AG09309 (cell line): ENCODE measurements at regions not wholly inside any gene's neighbourhood (a gene's known extent, or its start where the extent isn't known, plus 50 kb on each side); places are given as distances from the start of the nearest gene placed in this dataset.

Source experiments
- DNase-seq: peaks from one replicate; pipeline ENCODE4 v3.0.0-alpha.2; 2010; ENCODE audit warnings: low read depth
- H3K4me3 ChIP-seq: 2 replicates; pipeline ENCODE4 v1.5.1; 2011; ENCODE audit warnings: mild to moderate bottlenecking, low read depth, low read length, moderate library complexity; ENCODE audit not compliant: control insufficient read depth
- TF ChIP-seq, protein P1 (sequence below): IDR thresholded peaks from 2 replicates; pipeline ENCODE4 v1.5.1; 2011; ENCODE audit warnings: mild to moderate bottlenecking, low read depth, low read length, inconsistent platforms; ENCODE audit not compliant: insufficient read depth, control insufficient read depth; ENCODE audit errors: missing control alignments

DNA sequence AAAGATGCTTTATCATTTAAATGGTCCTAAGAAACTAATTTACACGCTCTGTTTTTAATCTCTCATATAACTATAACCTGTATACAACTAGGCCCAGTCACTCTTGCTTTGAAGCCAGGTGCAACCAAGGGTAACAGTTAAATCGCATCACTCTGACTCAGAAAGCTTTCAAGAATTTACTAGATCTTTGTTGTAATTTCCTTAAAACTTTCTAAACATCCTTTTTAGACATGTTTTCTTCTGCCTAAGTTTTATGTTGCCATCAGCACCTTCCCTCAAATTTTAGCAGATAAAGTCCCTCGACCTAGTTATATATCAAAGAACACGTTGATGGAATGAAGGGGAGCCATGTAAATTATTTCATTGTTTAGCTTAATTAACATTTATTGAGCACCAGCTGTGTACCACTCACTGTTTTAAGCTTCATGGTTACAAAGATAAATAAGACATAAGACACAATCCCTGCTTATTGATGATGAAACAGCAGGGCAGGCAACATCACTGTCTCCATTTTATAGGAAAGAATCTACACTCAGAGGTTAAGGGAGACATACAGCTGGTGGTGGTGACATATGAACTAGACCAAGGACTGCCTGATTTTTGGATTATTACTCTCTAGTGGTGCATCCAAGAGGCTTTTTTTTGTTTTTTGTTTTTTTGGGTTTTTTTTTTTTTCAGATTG, 101.0 kb downstream of the CD200R1L start:
- TF ChIP-seq, protein P1, sequence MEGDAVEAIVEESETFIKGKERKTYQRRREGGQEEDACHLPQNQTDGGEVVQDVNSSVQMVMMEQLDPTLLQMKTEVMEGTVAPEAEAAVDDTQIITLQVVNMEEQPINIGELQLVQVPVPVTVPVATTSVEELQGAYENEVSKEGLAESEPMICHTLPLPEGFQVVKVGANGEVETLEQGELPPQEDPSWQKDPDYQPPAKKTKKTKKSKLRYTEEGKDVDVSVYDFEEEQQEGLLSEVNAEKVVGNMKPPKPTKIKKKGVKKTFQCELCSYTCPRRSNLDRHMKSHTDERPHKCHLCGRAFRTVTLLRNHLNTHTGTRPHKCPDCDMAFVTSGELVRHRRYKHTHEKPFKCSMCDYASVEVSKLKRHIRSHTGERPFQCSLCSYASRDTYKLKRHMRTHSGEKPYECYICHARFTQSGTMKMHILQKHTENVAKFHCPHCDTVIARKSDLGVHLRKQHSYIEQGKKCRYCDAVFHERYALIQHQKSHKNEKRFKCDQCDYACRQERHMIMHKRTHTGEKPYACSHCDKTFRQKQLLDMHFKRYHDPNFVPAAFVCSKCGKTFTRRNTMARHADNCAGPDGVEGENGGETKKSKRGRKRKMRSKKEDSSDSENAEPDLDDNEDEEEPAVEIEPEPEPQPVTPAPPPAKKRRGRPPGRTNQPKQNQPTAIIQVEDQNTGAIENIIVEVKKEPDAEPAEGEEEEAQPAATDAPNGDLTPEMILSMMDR, result no peak
- no peak overlapping the region for H3K4me3 ChIP-seq
- DNase-seq, result no peak

DNA sequence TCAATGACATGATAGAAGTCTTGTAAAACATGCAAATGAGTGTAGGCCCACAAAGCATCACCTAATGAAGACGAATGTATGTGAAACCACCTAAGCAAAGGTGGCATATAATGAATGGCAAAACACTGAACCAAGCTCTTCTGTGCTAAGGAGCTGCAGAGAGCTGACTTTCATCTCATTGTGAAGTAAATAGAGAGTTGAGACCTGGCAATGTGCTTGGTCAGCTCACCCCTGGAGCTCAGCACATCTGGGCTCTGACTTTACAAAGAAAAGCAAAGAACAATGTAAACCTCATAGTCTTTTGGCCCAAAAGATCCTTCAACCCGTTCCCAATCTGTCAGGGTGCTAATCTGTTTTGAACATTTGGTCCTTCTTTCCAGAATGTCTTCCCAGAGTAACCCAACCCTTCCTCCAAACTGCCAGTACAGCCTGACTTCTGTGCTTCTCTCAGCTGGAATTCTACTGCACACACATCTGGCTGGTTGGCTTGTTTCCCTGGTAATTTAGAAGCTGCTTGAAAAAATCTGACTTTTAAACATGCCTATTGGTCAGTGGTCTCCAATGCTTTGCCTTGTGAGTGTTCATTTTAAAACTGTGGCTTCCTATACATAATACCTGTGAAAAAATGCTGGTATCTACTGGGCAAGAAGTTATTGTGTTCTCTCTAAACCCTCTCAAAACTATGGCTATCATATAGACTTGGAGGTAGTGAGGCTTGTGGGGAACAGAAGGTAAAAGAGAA, 101.7 kb downstream of the CD200R1L start:
- DNase-seq, result no peak
- H3K4me3 ChIP-seq, result no peak overlapping the region
- TF ChIP-seq, protein P1, result no peak

DNA sequence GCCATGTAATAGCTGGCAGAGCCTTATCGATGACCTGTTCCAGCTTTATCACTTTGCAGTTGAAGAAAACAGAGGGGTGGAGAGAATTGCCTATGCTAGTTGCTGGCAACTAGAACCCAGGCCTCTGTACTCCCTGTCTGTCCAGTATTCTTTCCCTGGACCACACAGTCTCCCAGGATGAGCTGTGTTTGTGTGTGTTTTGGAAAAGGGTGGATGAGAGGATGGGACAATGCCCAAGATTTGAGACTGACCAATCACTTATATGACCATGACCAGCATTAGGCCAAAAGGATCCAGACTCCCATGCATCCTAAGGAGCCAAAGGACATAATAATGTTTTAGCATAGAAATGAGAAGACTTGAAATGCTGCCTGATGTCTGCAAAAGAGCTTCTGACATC, 102.6 kb downstream of the CD200R1L start:
- H3K4me3 ChIP-seq, result no peak overlapping the region
- no peak for DNase-seq
- TF ChIP-seq, protein P1, result no peak

DNA sequence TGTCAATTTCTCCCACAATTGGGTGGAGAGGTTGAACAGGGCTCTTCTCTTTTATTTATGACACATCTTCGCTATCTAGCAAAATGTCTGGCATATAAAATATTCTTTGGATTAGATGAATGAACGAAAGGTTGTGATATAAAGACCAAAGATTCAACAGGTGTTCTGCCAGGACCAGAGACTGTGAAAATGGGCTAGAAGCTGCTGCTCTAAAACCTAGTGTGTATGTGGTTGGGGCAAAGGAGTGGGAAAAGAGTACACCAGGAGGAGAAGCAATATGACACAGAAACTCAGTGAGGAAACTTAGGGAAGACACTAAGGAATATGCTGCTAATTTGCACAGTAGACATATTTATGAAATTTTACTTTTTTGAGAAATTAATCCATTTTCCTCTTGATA, 102.0 kb upstream of the CCDC80 start:
- TF ChIP-seq, protein P1, result no peak
- DNase-seq, result no peak
- no peak overlapping the region for H3K4me3 ChIP-seq

DNA sequence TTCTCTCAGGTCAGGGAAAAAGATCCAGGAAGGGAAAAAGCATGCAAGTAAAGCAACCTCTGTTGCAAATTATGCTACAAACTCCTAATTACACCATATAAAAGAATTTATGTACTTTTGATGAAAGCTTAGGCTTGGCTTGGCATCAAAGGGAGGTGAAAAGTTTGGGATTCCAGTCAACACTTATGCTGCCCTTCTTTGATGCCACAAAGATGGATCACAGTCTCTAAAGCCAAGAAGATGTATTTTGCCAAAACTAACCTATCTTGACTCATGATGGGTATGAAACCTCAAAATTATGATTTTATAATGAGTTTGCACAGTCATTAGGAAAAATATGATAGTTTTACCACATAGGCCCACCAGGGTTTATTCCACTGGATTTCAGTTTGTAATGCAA, 101.0 kb upstream of the CCDC80 start:
- TF ChIP-seq, protein P1, result no peak
- DNase-seq, result no peak
- H3K4me3 ChIP-seq, result no peak overlapping the region

DNA sequence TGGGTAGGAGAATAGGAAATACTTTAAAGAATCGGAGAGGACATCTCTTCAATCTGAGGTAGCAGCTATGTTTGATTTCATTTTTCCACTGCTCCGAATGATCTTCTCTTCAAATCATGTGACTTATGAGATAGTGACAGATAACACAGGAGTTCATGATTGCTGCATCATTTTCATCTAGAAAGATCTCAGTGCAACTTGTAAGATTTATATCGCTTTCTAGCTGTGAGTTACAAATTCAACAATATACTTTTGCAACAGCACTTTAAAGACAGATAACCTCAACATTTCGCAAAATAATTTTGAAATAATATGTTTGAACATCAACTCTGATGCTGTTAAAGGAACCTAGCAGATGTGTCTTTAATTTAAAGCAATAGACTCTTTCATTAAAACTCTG, 99.9 kb upstream of the CCDC80 start:
- no peak overlapping the region for H3K4me3 ChIP-seq
- DNase-seq, result no peak
- TF ChIP-seq, protein P1, result no peak
